ENCODE measurements at regions not wholly inside any gene's neighbourhood (a gene's known extent, or its start where the extent isn't known, plus 50 kb on each side); places are given as distances from the start of the nearest gene placed in this dataset.
"Not testable (repeated sequence)": the region's sequence is repeated elsewhere in the genome, so short reads cannot be mapped to it uniquely, and the experiment has no call there.

DNA sequence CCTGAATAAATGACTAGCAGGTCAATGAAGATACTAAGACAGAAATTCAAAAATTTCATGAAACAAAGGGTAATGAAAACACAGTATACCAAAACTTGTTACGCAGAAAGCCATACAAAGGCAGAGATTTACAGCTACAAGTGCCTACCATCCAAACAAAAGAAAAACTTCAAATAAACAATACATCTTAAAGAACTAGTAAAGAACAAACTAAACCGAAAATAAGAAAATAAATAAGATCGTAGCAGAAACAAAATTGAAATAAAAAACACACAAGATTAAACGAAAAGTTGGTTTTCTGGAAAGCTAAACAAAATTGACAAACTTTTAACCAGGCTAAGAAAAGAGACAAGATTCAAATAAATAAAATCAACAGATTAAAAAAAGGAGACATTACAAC, 51.5 kb downstream of the VPREB1 start:
- in situ Hi-C loops (cut with HindIII; ENCODE audit: low pct_unique_long_range_greater_than_20kb, low sequenced_read_pairs); DNase-seq (ENCODE audit: low read depth): not testable (repeated sequence)

- DNase-seq (ENCODE audit: low read depth); in situ Hi-C loops (cut with HindIII; ENCODE audit: low pct_unique_long_range_greater_than_20kb, low sequenced_read_pairs): not testable (repeated sequence)
Observed at GRCh38 chr22:22297159-22297793, 52.7 kb downstream of the VPREB1 start.

- peak; percentile 70 for DNase-seq (ENCODE audit: low read depth)
- in situ Hi-C loops (cut with HindIII; ENCODE audit: low pct_unique_long_range_greater_than_20kb, low sequenced_read_pairs): not testable (repeated sequence)
Observed at GRCh38 chr22:22297794-22298653, 53.4 kb downstream of the VPREB1 start.

DNA sequence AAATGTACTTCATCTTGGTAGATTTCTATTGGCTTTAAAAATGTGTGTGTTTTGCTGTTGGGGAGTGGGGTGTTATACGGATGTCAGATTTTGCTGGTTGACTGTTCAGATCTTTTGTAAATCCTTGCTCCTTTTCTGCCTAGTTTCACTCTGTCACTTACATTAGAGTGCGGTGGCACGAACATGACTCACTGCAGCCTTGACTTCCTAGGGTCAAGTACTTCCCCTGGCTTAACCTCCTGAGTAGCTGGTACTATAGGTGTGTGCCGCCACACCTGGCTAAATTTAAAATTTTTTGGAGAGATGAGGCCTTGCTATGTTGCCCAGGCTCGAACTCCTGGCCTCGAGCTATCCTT, 54.0 kb downstream of the VPREB1 start:
- in situ Hi-C loops (cut with HindIII; ENCODE audit: low pct_unique_long_range_greater_than_20kb, low sequenced_read_pairs); DNase-seq (ENCODE audit: low read depth): not testable (repeated sequence)

- in situ Hi-C loops (cut with HindIII; ENCODE audit: low pct_unique_long_range_greater_than_20kb, low sequenced_read_pairs); DNase-seq (ENCODE audit: low read depth): not testable (repeated sequence)
Observed at GRCh38 chr22:22300511-22300910, 55.9 kb downstream of the VPREB1 start.

DNA sequence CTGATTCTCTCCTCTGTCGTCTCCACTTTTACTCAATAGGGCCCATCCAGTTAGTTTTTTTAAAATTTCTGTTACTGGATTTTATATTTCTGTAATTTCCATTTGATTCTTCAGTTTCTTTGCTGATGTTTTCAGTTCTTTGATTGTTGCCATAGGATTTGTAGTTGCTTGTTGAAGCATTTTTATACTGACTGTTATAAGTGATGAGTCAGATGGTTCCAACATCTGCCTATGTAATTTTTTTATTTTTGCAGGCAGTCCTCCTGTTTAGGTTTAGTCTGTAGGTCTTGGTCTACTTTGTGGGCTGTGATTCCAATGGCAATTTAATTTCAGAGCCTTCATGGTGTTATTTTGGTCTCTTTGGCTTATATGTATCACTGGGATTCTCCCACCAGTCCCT, 56.4 kb downstream of the VPREB1 start:
- DNase-seq (ENCODE audit: low read depth); in situ Hi-C loops (cut with HindIII; ENCODE audit: low pct_unique_long_range_greater_than_20kb, low sequenced_read_pairs): not testable (repeated sequence)

GRCh38 chr22:22316589-22316988, 72.0 kb downstream of the VPREB1 start:
- no peak for DNase-seq (ENCODE audit: low read depth)
- in situ Hi-C loops (cut with HindIII; ENCODE audit: low pct_unique_long_range_greater_than_20kb, low sequenced_read_pairs): no loop called here

- no peak for DNase-seq (ENCODE audit: low read depth)
- in situ Hi-C loops (cut with HindIII; ENCODE audit: low pct_unique_long_range_greater_than_20kb, low sequenced_read_pairs): no loop called here
Observed at GRCh38 chr22:22318723-22319465, 74.3 kb downstream of the VPREB1 start.

DNA sequence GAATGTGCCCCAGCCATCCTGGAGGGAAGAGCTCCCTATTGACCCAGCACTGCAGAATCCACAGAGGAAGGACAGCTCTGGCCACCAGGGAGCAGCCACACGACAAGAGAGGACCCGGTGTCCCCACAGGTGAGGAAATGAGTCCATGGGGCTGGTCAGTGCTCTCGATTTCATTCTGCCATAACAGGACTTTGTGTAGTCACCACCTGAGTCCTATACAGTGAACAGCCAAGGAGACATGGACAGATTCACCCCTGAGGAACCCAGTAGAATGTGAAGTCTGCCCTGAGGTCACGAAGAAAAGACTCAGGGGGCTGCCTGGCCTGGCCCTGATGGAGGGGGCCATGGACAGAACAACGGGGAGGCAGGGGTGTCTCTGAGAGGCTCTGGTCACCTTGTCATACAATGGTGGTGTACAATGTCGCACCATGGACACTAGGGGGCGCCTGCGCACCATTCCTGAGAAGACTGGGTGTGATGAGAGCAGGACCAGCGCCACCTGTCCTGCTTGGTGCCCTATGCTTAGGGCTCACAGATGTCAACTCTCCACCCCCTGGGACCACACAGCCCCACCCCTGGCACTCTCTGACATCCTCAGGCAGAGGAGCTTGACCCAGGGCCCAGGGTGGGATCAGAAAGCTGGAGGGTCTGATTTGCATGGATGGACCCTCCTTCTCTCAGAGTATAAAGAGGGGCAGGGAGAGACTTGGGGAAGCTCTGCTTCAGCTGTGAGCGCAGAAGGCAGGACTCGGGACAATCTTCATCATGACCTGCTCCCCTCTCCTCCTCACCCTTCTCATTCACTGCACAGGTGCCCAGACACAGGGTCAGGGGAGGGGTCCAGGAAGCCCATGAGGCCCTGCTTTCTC, 77.4 kb downstream of the VPREB1 start:
- DNase-seq (ENCODE audit: low read depth): peak; percentile 56
- in situ Hi-C loops (cut with HindIII; ENCODE audit: low pct_unique_long_range_greater_than_20kb, low sequenced_read_pairs): not testable (repeated sequence)

GRCh38 chr22:22322792-22323191, 78.2 kb downstream of the VPREB1 start:
- in situ Hi-C loops (cut with HindIII; ENCODE audit: low pct_unique_long_range_greater_than_20kb, low sequenced_read_pairs): no loop called here
- no peak for DNase-seq (ENCODE audit: low read depth)

DNA sequence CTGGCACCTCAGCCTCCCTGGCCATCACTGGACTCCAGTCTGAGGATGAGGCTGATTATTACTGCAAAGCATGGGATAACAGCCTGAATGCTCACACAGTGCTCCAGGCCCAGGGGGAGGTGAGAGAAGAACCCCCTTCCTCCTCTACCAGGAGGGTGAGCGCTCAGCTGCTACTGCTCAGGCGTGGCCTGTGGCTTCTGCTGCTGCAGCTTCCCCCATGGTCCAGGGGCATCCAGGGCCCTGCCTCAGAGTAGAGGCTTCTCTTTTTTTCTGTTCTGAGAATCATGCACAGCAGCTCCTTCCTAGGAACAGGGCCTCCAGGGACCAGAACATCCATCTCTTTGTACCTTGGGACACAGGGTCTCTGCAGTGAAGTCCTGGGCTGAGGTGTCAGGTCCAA, 83.1 kb downstream of the VPREB1 start:
- in situ Hi-C loops (cut with HindIII; ENCODE audit: low pct_unique_long_range_greater_than_20kb, low sequenced_read_pairs): loop anchor here (25.0 kb wide), 1 partner anchor 260 kb away; no protein-coding TSS in a partner anchor
- no peak for DNase-seq (ENCODE audit: low read depth)

DNA sequence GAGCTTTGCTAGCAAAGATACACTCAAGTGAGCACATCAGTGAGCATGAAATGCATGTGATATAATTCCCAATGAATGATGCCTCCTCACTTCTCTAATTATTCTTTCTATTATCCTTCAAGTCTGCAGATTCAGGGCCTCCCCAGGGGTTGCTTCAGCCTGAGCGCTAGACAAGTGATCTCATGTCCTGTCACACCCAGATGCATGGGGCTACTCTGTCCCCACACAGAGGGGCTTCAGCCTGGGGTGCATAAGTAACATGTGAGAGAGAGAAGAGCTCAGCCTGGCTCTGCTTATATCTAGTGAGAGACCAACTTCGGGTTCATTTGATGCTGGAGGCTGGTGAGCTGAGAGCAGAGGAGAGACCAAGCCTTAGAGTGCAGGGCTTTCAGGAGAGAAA, 85.2 kb downstream of the VPREB1 start:
- DNase-seq (ENCODE audit: low read depth): no peak
- in situ Hi-C loops (cut with HindIII; ENCODE audit: low pct_unique_long_range_greater_than_20kb, low sequenced_read_pairs): loop anchor here (25.0 kb wide), 1 partner anchor 258 kb away; no protein-coding TSS in a partner anchor

DNA sequence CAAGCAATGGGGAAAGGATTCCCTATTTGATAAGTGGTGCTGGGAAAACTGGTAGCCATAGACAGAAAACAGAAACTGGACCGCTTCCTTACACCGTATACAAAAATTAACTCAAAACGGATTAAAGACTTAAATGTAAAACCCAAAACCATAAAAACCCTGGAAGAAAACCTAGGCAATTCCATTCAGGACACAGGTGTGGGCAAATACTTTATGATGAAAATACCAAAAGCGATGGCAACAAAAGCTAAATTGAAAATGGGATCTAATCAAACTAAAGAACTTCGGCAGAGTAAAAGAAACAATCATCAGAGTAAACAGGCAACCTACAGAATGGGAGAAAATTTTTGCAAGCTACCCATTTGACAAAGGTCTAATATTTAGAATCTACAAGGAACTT, 91.1 kb downstream of the VPREB1 start:
- DNase-seq (ENCODE audit: low read depth): not testable (repeated sequence)
- in situ Hi-C loops (cut with HindIII; ENCODE audit: low pct_unique_long_range_greater_than_20kb, low sequenced_read_pairs): loop anchor here (25.0 kb wide), 1 partner anchor 252 kb away; no protein-coding TSS in a partner anchor

GRCh38 chr22:22336333-22336732, 91.7 kb downstream of the VPREB1 start:
- in situ Hi-C loops (cut with HindIII; ENCODE audit: low pct_unique_long_range_greater_than_20kb, low sequenced_read_pairs): loop anchor here (25.0 kb wide), 1 partner anchor 251 kb away; no protein-coding TSS in a partner anchor

DNA sequence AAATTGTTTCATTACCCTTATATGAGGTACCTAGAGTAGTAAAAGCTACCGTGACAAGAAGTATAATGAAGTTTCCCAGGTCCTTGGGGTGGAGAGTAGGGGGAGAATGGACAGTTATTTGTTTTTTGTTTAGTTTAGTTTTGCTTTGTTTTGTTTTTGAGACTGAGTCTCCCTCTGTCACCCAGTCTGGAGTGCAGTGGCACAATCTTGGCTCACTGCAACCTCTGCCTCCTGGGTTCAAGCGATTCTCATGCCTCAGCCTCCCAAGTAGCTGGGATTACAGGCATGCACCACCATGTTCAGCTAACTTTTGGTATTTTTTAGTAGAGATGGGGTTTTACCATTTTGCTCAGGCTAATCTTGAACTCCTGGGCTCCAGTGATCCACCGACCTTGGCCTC, 94.2 kb downstream of the VPREB1 start:
- in situ Hi-C loops (cut with HindIII; ENCODE audit: low pct_unique_long_range_greater_than_20kb, low sequenced_read_pairs): loop anchor here (25.0 kb wide), 1 partner anchor 249 kb away; no protein-coding TSS in a partner anchor
- not testable (repeated sequence) for DNase-seq (ENCODE audit: low read depth)

More at GRCh38 chr22:22336333-22336732, 91.7 kb downstream of the VPREB1 start:
- not testable (repeated sequence) for DNase-seq (ENCODE audit: low read depth)

DNA sequence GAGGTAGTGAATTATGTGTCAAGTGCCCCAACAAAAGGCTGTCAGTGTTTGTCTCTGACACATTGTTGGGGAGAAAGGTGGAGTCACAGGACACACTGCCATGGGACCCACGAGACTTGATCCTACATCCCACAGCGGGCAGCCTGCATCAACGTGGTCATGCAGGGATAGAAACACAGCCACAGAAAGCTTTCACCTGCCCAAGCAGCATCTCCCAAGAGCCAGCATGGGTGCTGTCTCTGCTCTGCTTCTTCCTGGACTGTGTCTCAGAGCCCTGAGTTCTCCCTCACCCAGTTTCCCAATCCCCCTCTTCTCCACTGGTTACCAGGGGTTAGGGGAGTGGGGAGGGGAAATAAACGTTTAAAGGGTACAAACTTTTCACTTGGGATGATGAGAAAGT, 97.2 kb downstream of the VPREB1 start:
- in situ Hi-C loops (cut with HindIII; ENCODE audit: low pct_unique_long_range_greater_than_20kb, low sequenced_read_pairs): loop anchor here (25.0 kb wide), 1 partner anchor 246 kb away; no protein-coding TSS in a partner anchor
- DNase-seq (ENCODE audit: low read depth): no peak

- in situ Hi-C loops (cut with HindIII; ENCODE audit: low pct_unique_long_range_greater_than_20kb, low sequenced_read_pairs): loop anchor here (25.0 kb wide), 1 partner anchor 244 kb away; no protein-coding TSS in a partner anchor
- DNase-seq (ENCODE audit: low read depth): peak; percentile 40
Observed at GRCh38 chr22:22342697-22343580, 98.4 kb downstream of the VPREB1 start.
